Stimulated activated CD8-positive, alpha-beta memory T cell treated with anti-CD3 and anti-CD28 coated beads, Interleukin-15, amount 100 ng/mL, for 48 hours (primary cell): ENCODE measurements at regions not wholly inside any gene's neighbourhood (a gene's known extent, or its start where the extent isn't known, plus 50 kb on each side); places are given as distances from the start of the nearest gene placed in this dataset.
A peak's percentile ranks its signal among the peaks of the same experiment; 100 is the strongest.
"Not testable (repeated sequence)": the region's sequence is repeated elsewhere in the genome, so short reads cannot be mapped to it uniquely, and the experiment has no call there.

Experiments used
- DNase-seq, 2 donors: peaks; one replicate each; pipeline ENCODE4 v3.0.0-alpha.2; 2020; ENCODE audit warnings: low read depth in 2 of 2

- not testable (repeated sequence) for DNase-seq
Measured at GRCh38 chr6:99141906-99142305, 194.2 kb upstream of the FBXL4 start.

GRCh38 chr6:99138445-99138844 is 190.7 kb upstream of the FBXL4 start:
- no peak for DNase-seq

- no peak for DNase-seq
Measured at GRCh38 chr6:99137314-99137713, 189.6 kb upstream of the FBXL4 start.

- no peak for DNase-seq
Measured at GRCh38 chr6:99136488-99136887, 188.7 kb upstream of the FBXL4 start.

GRCh38 chr6:99132026-99132635 is 184.4 kb upstream of the FBXL4 start:
- DNase-seq = no peak

- DNase-seq = no peak
Measured at GRCh38 chr6:99130897-99131873, 183.4 kb upstream of the FBXL4 start.

- DNase-seq = no peak
Measured at GRCh38 chr6:99129835-99130234, 182.1 kb upstream of the FBXL4 start.

- no peak for DNase-seq
Measured at GRCh38 chr6:99121748-99122147, 174.0 kb upstream of the FBXL4 start.

- no peak for DNase-seq
Measured at GRCh38 chr6:99120641-99121040, 172.9 kb upstream of the FBXL4 start.

GRCh38 chr6:99119109-99120031 is 171.6 kb upstream of the FBXL4 start:
- peak in 1 of 2 donors; percentile 1 for DNase-seq

GRCh38 chr6:99114769-99115406 is 167.1 kb upstream of the FBXL4 start:
- DNase-seq = no peak

GRCh38 chr6:99111590-99111989 is 163.8 kb upstream of the FBXL4 start:
- no peak for DNase-seq

- DNase-seq = no peak
Measured at GRCh38 chr6:99110029-99110428, 162.3 kb upstream of the FBXL4 start.

- DNase-seq = no peak
Measured at GRCh38 chr6:99104218-99104617, 156.5 kb upstream of the FBXL4 start.

- no peak for DNase-seq
Measured at GRCh38 chr6:99099243-99099642, 151.5 kb upstream of the FBXL4 start.

GRCh38 chr6:99096170-99096569 is 148.4 kb upstream of the FBXL4 start:
- DNase-seq = no peak

- no peak for DNase-seq
Measured at GRCh38 chr6:99093456-99094190, 145.9 kb upstream of the FBXL4 start.

GRCh38 chr6:99092461-99092860 is 144.7 kb upstream of the FBXL4 start:
- DNase-seq = no peak

GRCh38 chr6:99091985-99092384 is 144.2 kb upstream of the FBXL4 start:
- peak in 1 of 2 donors; percentile 1 for DNase-seq

- no peak for DNase-seq
Measured at GRCh38 chr6:99080191-99080590, 132.4 kb upstream of the FBXL4 start.

GRCh38 chr6:99079058-99079457 is 131.3 kb upstream of the FBXL4 start:
- no peak for DNase-seq
